ENCODE measurements at regions not wholly inside any gene's neighbourhood (a gene's known extent, or its start where the extent isn't known, plus 50 kb on each side); places are given as distances from the start of the nearest gene placed in this dataset.
"Not testable (repeated sequence)": the region's sequence is repeated elsewhere in the genome, so short reads cannot be mapped to it uniquely, and the experiment has no call there.

DNA sequence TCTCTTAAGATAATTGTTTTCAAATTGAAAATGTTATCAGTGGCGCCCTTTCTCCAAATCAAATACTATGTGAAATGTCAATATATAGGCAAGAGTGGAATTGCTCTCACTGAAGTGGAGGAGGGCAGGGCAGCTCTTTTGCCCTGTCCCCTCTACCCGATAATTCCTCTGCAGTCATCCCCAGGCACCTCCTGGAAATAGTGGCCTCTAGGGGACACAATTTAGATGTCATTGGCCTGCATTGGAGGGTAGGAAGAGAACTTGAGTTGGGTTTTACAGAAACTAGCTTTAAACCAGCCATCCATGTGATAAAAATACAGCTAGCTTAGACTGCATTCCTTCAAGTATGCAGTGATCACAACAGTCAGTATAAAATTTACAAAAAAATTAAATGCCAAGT, 288.9 kb downstream of the EDEM1 start:
- peak; percentile 4 for DNase-seq (ENCODE audit: low spot score)

DNA sequence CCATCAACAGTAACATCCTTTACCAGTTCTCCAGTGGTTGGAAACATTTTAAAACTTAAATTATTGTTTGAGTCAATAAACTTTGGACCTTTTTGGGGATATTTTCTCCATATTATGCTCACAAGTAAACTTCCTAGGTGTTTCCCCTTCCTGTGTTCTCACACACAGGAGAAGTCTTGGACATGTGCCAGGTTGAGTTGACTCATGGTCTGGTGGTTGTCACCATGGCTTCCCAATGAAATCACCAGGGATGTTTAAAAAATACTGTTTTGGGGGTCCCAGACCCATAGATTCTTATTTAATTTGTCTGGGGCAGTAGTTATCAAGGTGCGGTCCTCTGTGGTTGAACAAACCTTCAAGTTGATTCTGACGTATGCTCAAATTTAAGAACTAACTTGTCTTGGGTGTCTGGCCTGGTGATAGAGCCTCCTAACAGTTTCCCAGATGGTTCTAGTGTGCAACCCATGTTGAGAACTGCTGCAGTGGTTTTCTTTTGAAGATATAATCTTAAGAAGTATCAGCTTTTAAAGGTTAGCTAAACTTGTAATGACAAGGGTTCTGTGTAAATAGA, 291.8 kb downstream of the EDEM1 start:
- no peak for DNase-seq (ENCODE audit: low spot score)

DNA sequence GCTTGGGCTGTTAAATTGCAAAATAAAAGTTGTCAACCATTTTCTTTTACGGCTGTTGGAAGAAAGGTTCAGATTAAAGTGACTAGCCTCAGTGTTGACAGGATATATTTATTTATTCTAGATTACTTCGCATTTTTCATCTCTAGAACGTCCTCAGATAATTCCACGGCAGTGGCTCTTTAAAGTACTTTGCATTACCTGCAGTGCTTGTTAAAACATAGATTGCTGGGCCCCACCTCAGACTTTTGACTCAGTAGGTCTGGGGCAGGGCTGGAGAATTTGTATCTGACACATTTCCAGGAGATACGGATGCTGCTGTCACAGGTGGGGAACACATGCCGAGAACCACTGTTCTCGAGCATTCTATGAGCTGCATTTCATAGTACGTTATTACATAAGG, 292.7 kb downstream of the EDEM1 start:
- DNase-seq (ENCODE audit: low spot score) = no peak

DNA sequence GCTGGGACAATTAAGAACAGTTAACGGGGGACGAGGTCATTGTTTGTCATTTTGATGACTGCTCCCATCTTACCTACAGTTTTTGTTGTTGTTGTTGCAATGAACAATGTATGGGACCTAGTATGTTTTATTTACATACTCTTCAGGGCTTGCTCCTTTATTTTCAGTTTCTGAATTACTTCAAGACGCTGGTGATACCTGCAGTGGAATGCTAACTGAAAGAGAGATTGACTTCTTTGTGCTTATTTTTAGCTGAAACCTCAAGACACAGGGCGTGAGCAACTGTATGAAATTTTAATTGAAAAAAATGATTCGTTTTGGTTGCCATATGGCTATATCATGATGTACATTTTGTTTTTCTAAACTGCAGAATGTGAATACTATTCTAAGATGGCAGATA, 297.9 kb downstream of the EDEM1 start:
- no peak for DNase-seq (ENCODE audit: low spot score)

DNA sequence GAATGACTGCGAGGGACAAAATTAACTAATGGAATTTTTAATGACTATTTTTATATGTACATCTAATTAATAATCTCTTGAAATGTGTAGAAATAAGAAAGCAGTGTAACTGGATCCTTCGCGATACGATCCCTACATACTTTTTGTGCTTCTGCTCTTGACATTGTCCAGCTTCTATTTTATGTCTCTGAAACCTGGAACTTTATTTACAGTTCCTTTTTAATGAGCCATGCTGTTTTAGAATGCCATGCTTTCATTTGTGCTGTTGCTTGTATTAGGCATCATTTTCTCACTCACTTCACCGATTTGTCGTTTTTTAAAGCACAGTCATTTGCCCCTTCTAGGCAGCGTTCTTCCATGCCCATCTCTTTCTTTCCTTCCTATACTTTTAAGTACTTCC, 301.3 kb downstream of the EDEM1 start:
- no peak for DNase-seq (ENCODE audit: low spot score)

DNA sequence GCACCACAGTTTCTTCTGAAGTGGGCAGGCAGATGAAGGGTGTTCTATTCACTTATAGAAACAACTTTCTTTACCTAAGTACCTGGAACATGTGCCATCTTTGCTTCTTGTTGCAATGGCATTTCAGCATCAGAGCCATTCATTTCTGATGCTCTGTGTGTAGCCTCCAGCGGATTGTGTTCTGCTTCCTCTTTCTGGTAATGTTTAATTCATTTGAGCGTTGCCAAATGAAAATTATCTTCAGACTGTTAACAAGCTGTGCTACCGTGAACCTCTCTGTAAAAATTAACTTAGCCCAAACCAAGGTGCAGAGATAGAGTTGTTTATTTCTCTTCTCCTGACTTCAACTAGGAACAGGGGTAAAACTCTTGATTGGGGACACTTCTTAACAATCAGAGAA, 302.0 kb downstream of the EDEM1 start:
- no peak for DNase-seq (ENCODE audit: low spot score)

DNA sequence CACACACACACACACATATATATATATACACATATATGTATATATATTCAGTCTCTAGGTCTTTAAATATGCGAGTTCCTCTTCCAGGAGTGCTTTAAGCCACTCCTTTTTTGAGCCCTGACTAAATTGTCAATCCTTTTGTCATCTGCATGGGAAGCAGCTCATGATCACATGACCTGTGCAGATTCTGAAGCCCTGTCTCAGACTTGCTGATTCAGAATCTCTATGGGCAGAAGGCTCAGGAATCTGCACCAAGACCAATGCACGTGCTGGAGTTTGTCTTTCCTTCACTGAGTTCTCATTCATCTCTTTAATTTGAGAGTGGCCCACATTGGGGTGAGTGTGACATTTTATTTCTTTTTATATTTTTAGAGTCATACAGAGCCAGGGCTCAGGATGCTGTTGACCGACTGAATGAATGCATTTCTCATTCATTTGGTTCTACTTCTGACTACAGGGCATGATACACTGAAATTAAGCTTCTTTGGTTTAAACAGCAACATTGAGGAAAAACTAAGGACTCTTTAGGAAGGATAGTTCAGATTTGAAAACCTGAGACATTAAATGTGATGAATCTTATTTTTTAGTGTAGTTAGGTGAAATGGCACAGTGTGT, 307.5 kb downstream of the EDEM1 start:
- no peak for DNase-seq (ENCODE audit: low spot score)

DNA sequence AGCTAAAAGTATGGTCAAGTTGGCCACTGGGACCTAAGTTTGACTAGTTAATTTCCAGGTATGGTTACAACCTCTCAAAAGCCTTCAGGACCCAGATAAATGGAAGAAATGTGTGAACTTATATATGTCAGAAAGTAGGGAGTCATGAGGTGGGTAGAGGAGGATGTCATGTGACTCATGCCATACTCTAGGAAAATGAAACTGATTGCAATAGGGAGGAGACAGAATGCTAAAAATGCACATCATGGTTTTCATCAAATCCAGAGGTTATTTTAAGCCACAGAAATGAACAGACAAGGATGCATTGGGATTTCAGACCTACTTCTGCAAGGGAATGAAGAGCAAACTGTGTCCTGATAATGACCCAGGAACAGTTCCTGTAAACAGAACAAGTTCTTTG, 310.0 kb downstream of the EDEM1 start:
- DNase-seq (ENCODE audit: low spot score) = no peak

DNA sequence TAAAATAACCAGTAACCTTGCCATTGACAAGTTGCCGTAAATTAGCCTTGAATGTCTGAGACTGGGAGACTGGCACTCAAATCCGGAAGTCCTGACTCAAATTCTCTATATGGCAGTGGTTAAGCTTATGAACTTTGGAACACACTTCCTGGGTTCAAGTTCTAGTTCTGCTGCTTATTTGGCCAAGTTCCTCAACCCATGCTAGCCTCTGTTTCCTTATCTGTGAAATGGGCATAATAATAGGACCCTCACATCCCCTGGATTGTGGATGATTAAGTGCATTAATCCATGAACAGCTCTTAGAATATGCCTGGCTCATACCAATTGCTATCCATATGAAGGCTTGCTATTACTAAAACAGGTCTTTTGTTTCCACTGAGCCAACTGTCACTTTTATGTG, 311.5 kb downstream of the EDEM1 start:
- no peak for DNase-seq (ENCODE audit: low spot score)

DNA sequence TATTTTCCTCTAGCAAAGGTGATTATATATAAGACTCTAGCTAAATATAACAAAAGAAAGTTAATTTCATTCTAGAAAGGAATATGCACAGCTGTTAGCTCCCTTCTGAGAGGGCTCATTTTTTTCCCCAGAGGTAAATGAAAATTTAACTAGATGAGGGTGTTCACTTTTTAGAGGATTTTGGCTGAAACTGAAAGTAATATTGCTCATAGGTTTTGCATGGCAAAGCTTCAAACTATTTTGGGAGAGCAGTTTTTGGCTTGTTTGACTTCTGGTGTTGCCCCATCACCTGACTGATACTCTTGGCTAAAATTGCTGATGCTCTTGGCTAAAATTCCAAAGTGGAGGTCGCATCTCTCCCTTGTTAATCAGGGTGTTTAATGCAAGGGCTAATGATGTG, 311.9 kb downstream of the EDEM1 start:
- no peak for DNase-seq (ENCODE audit: low spot score)

DNA sequence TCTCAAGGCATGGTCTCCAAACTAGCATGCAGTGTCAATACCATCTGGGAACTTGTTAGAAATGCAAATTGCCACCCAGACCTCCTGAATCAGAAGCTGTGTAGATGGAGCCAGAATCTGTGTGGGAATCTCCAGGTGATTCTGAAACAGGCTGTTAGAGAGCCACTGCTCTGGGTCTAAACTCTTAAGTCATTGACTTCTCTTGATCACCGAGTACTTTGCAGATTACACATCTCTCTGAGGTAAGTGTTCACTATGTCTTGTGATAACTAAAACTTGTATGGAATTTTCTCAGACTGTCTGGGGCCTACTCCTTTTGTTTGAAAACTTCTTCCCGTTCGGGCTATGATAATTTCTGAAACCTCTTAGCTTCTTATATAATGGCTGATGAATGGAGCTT, 315.6 kb downstream of the EDEM1 start:
- DNase-seq (ENCODE audit: low spot score) = no peak

DNA sequence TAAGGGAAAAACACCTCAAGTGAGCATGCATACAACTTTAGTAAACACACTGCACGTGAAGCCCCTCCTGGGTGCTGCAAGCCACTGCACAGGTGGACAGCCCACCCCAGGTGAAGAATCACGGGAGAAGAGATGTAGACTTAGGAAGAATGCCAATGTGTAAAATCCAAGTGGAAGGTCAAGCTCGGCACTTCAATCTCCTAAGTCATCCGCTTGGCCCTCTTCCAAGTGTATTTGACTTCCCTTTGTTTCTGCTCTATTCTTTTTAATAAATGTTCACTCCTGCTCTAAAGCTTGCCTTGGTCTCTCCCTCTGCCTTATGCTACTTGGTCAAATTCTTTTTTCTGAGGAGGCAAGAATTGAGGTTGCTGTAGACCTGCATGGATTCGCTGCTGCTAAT, 316.6 kb downstream of the EDEM1 start:
- no peak for DNase-seq (ENCODE audit: low spot score)

DNA sequence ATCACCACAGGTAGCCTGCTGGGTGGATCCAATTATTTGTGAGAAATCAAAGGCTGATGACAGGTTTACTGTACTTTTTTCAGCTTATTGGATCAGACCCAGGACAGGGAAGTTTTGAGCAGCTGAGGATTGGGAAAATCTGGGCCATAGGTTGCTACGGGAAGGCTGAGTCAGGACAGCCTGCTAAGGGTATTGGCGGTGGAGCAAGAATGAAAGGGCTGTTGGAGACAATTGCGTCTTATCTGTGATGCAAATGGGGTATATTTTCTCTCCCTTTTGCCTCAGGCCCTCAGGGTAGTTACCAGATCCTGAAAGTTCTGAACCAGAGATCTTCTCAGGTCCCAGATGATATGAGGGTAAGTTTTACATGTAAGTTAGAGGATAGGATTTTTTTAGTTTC, 317.7 kb downstream of the EDEM1 start:
- no peak for DNase-seq (ENCODE audit: low spot score)

DNA sequence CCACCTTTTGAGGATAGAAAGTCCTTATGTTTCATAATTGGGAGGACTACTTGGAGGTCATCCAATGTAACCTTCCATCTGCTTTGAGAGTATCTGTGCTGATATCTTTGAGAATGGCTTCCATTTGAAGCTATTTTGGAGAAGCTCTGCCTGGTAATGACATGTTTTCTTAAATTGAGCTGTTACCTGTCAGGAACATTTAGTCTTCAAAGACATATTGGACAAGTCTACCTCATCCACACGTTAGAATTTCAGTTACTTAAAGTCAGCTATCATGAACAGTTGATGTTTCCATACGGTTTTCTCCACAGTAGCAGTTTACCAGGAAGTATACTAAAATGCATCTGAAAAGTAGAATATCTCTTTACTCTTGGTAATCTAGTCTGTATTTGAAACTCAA, 318.5 kb downstream of the EDEM1 start:
- no peak for DNase-seq (ENCODE audit: low spot score)

DNA sequence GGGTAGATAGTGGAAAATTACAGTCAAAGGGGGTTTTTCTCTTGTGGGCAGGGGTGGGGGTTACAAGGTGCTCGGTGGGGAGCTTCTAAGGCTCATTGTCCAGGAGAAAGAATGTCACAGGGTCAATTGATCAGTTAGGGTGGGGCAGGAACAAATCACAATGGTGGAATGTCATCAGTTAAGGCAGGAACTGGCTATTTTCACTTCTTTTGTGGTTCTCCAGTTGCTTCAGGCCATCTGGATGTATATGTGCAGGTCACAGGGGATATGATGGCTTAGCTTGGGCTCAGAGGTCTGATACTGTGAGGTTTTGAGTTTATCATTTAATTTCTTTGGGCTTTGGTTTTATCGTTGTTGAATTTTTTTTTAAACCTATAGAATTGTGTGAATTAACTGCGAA, 321.4 kb downstream of the EDEM1 start:
- DNase-seq (ENCODE audit: low spot score) = not testable (repeated sequence)

DNA sequence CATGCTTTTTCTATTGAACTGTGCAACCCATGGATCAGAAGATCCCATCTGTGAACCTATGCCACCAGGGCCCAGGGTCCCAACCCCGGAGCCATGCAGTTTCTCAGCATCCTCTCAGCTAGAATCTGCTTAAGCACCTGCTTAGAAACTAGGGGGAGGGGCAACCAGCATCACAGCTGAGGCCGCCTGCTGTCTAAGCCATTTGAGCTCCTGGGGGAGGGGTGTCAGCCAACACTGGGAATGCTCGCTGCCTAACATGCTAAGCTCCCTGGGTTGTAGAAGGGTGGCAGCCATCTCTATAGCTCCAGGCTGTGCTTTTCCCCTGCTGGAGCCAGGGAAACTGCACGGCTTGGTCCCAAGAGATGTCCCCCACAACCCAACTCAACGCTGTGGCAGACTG, 322.8 kb downstream of the EDEM1 start:
- DNase-seq (ENCODE audit: low spot score) = no peak

DNA sequence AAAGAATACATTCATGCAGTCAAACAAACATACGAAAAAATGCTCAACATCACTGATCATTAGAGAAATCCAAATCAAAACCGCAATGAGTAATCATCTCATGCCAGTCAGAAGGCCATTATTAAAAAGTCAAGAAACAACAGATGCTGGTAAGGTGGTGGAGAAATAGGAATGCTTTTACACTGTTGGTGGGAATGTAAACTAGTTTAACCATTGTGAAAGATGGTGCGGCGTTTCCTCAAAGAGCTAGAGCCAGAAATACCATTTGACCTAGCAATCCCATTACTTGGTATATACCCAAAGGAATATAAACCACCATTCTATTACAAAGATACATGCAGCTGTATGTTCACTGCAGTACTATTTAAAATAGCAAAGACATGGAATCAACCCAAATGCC, 330.4 kb downstream of the EDEM1 start:
- no peak for DNase-seq (ENCODE audit: low spot score)

DNA sequence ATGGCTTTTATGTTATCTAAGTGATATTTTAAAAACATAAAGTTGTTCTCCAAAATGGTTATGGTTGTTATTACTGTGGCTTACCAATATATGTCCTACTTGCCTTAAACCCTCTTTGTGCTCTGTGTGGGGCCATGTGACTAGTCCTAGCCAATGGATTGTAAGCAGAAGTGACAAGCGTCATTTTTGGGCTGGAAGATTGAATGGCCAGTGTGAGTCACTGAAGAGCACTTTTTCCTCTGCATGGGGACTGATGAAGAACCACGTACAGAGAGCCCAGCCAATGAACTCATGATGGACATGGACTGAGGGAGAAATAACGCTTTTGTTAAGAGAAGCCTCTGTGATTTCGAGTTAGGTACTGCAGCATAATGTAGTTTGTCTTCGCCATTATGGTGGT, 332.7 kb downstream of the EDEM1 start:
- DNase-seq (ENCODE audit: low spot score) = no peak

DNA sequence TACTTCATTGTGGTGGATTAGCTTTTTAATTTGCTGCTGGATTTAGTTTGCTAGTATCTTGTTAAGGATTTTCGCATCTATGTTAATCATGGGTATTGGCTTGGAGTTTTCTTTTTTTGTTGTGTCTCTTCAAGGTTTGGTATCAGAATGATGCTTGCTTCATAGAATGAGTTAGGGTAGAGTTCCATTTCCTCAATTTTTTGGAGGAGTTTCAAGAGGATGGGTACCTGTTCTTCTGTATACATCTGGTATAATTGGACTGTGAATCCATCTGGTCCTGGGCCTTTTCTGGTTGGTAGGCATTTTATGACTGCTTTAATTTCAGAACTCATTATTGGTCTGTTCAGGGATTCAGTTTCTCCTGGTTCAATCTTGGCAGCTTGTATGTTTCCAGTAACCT, 335.6 kb downstream of the EDEM1 start:
- no peak for DNase-seq (ENCODE audit: low spot score)

DNA sequence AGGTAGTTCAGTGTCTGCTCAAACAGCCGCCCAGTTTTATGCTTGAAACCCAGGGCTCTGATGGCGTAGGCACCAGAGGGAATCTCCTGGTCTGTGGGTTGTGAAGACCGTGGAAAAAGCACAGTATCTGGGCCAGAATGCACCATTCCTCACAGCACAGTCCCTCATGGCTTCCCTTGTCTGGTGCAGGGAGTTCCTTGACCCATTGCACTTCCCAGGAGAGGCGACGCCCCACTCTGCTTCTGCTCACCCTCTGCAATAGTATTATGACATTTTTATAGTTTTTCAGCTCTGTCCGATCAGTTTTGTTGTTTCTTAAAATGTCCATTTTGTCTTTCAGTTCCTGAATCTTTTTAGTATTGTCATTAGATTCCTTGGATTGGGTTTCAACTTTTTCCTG, 343.5 kb downstream of the EDEM1 start:
- DNase-seq (ENCODE audit: low spot score) = no peak

DNA sequence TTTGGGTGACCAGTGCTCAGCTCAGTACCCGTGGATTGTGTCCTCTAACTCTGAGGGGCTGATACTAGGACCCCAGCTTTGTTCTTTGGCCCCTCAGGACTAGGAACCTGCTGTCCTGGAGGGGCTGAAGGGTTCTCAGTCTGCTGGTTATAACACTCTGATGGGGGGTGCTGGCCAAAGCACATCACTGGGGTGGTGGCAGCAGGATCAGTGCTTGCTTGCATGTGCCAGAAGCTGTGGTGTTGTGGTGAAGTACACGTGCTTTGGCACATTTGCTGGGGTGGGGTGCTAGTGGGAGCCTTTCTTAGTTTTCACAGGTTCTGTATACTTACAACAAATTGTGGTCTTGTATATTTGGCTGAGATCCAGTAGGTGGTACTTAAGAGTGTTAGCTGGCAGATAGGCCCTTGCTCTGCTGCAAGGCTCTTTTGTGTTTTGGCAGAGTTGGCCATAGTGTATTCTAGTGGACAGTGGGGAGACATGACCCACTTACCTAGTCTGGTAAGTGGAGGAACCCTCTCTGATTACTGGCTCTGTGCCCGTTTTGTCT, 344.3 kb downstream of the EDEM1 start:
- no peak for DNase-seq (ENCODE audit: low spot score)

DNA sequence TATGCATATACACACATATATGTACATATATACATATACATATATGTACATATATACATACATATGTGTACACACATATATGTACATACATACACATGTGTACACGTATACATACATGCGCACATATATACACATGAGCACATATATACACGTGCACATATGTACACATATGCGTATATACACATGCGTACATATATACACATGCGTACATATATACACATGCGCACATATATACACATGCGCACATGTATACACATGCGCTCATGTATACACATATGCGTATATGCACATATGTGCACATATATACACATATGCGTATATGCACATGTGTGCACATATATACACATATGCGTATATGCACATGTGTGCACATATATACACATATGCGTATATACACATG, 353.0 kb downstream of the EDEM1 start:
- no peak for DNase-seq (ENCODE audit: low spot score)

DNA sequence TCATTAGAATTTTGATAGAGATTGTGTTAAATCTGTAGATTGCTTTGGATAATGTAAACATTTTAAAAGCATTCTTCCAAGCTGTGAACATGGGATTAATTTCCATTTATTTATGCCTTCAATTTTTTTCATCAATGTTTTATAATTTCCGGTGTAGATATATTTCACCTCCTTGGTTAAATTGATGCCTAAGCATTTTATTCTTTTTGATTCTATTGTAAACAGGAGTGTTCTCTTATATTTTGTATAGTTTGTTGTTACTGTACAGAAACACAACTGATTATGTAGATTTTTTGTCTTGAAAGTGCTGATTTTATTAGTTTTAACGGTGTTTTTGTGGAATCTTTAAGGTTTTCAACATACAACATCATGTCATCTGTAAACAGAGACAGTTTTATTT, 355.0 kb downstream of the EDEM1 start:
- no peak for DNase-seq (ENCODE audit: low spot score)

DNA sequence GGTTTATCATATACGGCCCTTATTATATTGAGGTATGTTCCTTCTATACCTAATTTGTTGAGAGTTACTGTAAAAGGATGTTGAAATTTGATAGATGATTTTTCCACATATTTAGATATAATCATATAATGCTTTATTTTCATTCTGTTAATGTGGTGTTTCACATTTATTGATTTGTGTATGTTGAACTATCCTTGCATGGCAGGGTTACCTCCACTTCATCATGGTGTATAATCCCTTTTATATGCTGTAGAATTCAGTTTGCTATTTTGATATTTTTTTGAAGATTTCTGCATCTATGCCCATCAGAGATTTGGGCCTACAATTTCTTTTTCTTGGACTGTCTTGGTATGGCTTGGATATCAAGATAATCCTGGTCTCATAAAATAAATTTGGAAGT, 355.5 kb downstream of the EDEM1 start:
- DNase-seq (ENCODE audit: low spot score) = no peak
